HEK293 (cell line): ENCODE measurements at regions not wholly inside any gene's neighbourhood (a gene's known extent, or its start where the extent isn't known, plus 50 kb on each side); places are given as distances from the start of the nearest gene placed in this dataset.

ENCODE experiments used
- CTCF ChIA-PET: fragments of 350-600 bp; formaldehyde crosslinking; extraction: SDS; loops from one replicate; lab custom pipeline; 2021; ENCODE audit warnings: antibody characterized with exemption; lab: Yijun Ruan, JAX
- POLR2A ChIA-PET: fragments of 300-600 bp; formaldehyde crosslinking; extraction: SDS; loops from one replicate; lab custom pipeline; 2020; ENCODE audit warnings: antibody characterized with exemption, inconsistent platforms; lab: Yijun Ruan, JAX
- H3K27ac ChIP-seq: fragments of 200-500 bp; sonication (Bioruptor generic); 2 replicates; pipeline ENCODE4 v1.5.1; 2014; ENCODE audit warnings: low read depth, low read length, control low read depth, inconsistent platforms; ENCODE audit errors: extremely low read depth
- H3K36me3 ChIP-seq, 2 experiments: fragments of 200-500 bp in 1 of 2; sonication (Bioruptor generic) in 1 of 2; 1 replicate in 1 of 2; 2 replicates in 1 of 2; pipeline ENCODE4 v1.5.1; 2014 to 2017; ENCODE audit warnings: inconsistent platforms in 2 of 2, low read length in 2 of 2; ENCODE audit not compliant: control insufficient read depth in 2 of 2, insufficient read depth in 1 of 2
- H3K4me1 ChIP-seq: fragments of 200-500 bp; sonication (Bioruptor generic); 2 replicates; pipeline ENCODE4 v1.5.1; 2014; ENCODE audit warnings: mild to moderate bottlenecking, low read length, inconsistent platforms; ENCODE audit not compliant: control insufficient read depth, insufficient read depth
- H3K4me3 ChIP-seq: 2 replicates; pipeline ENCODE4 v1.5.1; 2011; ENCODE audit warnings: low read depth, mild to moderate bottlenecking, control low read depth, low read length, moderate library complexity
- H3K9me3 ChIP-seq: fragments of 200-500 bp; sonication (Bioruptor generic); 2 replicates; pipeline ENCODE4 v1.5.1; 2014; ENCODE audit warnings: low read depth, low read length, inconsistent platforms; ENCODE audit not compliant: control insufficient read depth, insufficient read depth
- EGR2 ChIP-seq: fragments of 450-650 bp; formaldehyde crosslinking; IDR thresholded peaks from 2 replicates; pipeline ENCODE4 v1.5.1; 2016; ENCODE audit warnings: low read depth, missing biosample characterization, missing genetic modification characterization
- MEIS1 ChIP-seq: sonication (generic); formaldehyde crosslinking; IDR thresholded peaks from 2 replicates; pipeline ENCODE4 v1.8.1; 2022; ENCODE audit warnings: missing genetic modification reagents, mild to moderate bottlenecking, borderline replicate concordance
- OSR2 ChIP-seq: fragments of 450-650 bp; formaldehyde crosslinking; IDR thresholded peaks from 2 replicates; pipeline ENCODE4 v1.5.1; 2016; ENCODE audit warnings: missing biosample characterization, missing genetic modification characterization
- REPIN1 ChIP-seq: fragments of 450-650 bp; formaldehyde crosslinking; IDR thresholded peaks from 2 replicates; pipeline ENCODE4 v1.5.1; 2017; ENCODE audit warnings: missing biosample characterization, missing genetic modification characterization, low read depth
- SCRT1 ChIP-seq: fragments of 450-650 bp; formaldehyde crosslinking; IDR thresholded peaks from 2 replicates; pipeline ENCODE4 v1.5.1; 2016; ENCODE audit warnings: missing biosample characterization, missing genetic modification characterization, borderline replicate concordance
- SCRT2 ChIP-seq: fragments of 450-650 bp; formaldehyde crosslinking; IDR thresholded peaks from 2 replicates; pipeline ENCODE4 v1.5.1; 2016; ENCODE audit warnings: missing biosample characterization, missing genetic modification characterization
- SETDB1 ChIP-seq: IDR thresholded peaks from one replicate; pipeline ENCODE4 v1.6.1; 2017; ENCODE audit warnings: mild to moderate bottlenecking, low read length, moderate library complexity, mixed read lengths; ENCODE audit not compliant: insufficient read length
- TRIM28 ChIP-seq: IDR thresholded peaks from 2 replicates; pipeline ENCODE4 v1.6.1; 2011; ENCODE audit warnings: low read length, control low read depth, borderline replicate concordance
- YY1 ChIP-seq: fragments of 450-650 bp; formaldehyde crosslinking; IDR thresholded peaks from 2 replicates; pipeline ENCODE4 v1.5.1; 2018; ENCODE audit warnings: missing biosample characterization, missing genetic modification characterization
- ZEB2 ChIP-seq: fragments of 450-650 bp; formaldehyde crosslinking; IDR thresholded peaks from 2 replicates; pipeline ENCODE4 v1.5.1; 2016; ENCODE audit warnings: missing biosample characterization, missing genetic modification characterization
- ZIC2 ChIP-seq: fragments of 450-650 bp; formaldehyde crosslinking; IDR thresholded peaks from 2 replicates; pipeline ENCODE4 v1.5.1; 2016; ENCODE audit warnings: missing biosample characterization, missing genetic modification characterization
- ZNF121 ChIP-seq: fragments of 450-650 bp; formaldehyde crosslinking; IDR thresholded peaks from 2 replicates; pipeline ENCODE4 v1.5.1; 2016; ENCODE audit warnings: missing biosample characterization, missing genetic modification characterization
- ZNF133 ChIP-seq: fragments of 450-650 bp; formaldehyde crosslinking; IDR thresholded peaks from 2 replicates; pipeline ENCODE4 v1.5.1; 2016; ENCODE audit warnings: missing biosample characterization, missing genetic modification characterization
- ZNF19 ChIP-seq: fragments of 450-650 bp; formaldehyde crosslinking; IDR thresholded peaks from 2 replicates; pipeline ENCODE4; 2016; ENCODE audit warnings: missing biosample characterization, missing genetic modification characterization, low read depth
- ZNF266 ChIP-seq: fragments of 450-650 bp; formaldehyde crosslinking; IDR thresholded peaks from 2 replicates; pipeline ENCODE4 v1.5.1; 2016; ENCODE audit warnings: missing biosample characterization, missing genetic modification characterization, low read depth
- ZNF311 ChIP-seq: fragments of 450-650 bp; formaldehyde crosslinking; IDR thresholded peaks from 2 replicates; pipeline ENCODE4 v1.5.1; 2017; ENCODE audit warnings: missing biosample characterization, missing genetic modification characterization, borderline replicate concordance
- ZNF335 ChIP-seq: fragments of 450-650 bp; formaldehyde crosslinking; conservative IDR thresholded peaks from 2 replicates; pipeline ENCODE4 v1.5.1; 2016; ENCODE audit warnings: missing biosample characterization, missing genetic modification characterization
- ZNF37A ChIP-seq: fragments of 450-650 bp; IDR thresholded peaks from 2 replicates; pipeline ENCODE4 v1.5.1; 2018; ENCODE audit warnings: missing biosample characterization, missing genetic modification characterization
- ZNF426 ChIP-seq: fragments of 450-650 bp; formaldehyde crosslinking; IDR thresholded peaks from 2 replicates; pipeline ENCODE4 v1.5.1; 2017; ENCODE audit warnings: missing biosample characterization, missing genetic modification characterization, mild to moderate bottlenecking, inconsistent platforms, moderate library complexity
- ZNF48 ChIP-seq: fragments of 450-650 bp; formaldehyde crosslinking; IDR thresholded peaks from 2 replicates; pipeline ENCODE4 v1.5.1; 2016; ENCODE audit warnings: missing biosample characterization, missing genetic modification characterization
- ZNF521 ChIP-seq: fragments of 450-650 bp; formaldehyde crosslinking; IDR thresholded peaks from 2 replicates; pipeline ENCODE4 v1.5.1; 2017; ENCODE audit warnings: missing biosample characterization, mild to moderate bottlenecking, missing genetic modification characterization
- ZNF571 ChIP-seq: fragments of 450-650 bp; formaldehyde crosslinking; IDR thresholded peaks from 2 replicates; pipeline ENCODE4 v1.5.0; 2017; ENCODE audit warnings: missing biosample characterization, missing genetic modification characterization
- ZNF626 ChIP-seq: fragments of 450-650 bp; sonication (Bioruptor Pico); formaldehyde crosslinking; IDR thresholded peaks from 2 replicates; pipeline ENCODE4 v1.5.1; 2018; ENCODE audit warnings: missing biosample characterization, missing genetic modification characterization, inconsistent platforms
- ZNF654 ChIP-seq: fragments of 450-650 bp; formaldehyde crosslinking; IDR thresholded peaks from 2 replicates; pipeline ENCODE4 v1.5.1; 2016; ENCODE audit warnings: low read depth, missing biosample characterization, missing genetic modification characterization
- ZNF792 ChIP-seq: fragments of 450-650 bp; formaldehyde crosslinking; IDR thresholded peaks from 2 replicates; pipeline ENCODE4 v1.5.1; 2016; ENCODE audit warnings: missing biosample characterization, missing genetic modification characterization
- TF ChIP-seq, protein P1 (sequence below): fragments of 450-650 bp; formaldehyde crosslinking; IDR thresholded peaks from 2 replicates; pipeline ENCODE4 v1.5.1; 2016; ENCODE audit warnings: missing biosample characterization, missing genetic modification characterization
- TF ChIP-seq, protein P2 (sequence below): fragments of 450-650 bp; formaldehyde crosslinking; IDR thresholded peaks from 2 replicates; pipeline ENCODE4 v1.5.1; 2017; ENCODE audit warnings: missing biosample characterization, missing genetic modification characterization
- TF ChIP-seq, protein P3 (sequence below): fragments of 450-650 bp; formaldehyde crosslinking; IDR thresholded peaks from 2 replicates; pipeline ENCODE4 v1.5.1; 2016; ENCODE audit warnings: missing biosample characterization, missing genetic modification characterization, borderline replicate concordance
- TF ChIP-seq, protein P4 (sequence below): fragments of 450-650 bp; formaldehyde crosslinking; IDR thresholded peaks from 2 replicates; pipeline ENCODE4 v1.5.1; 2016; ENCODE audit warnings: missing biosample characterization, missing genetic modification characterization

DNA sequence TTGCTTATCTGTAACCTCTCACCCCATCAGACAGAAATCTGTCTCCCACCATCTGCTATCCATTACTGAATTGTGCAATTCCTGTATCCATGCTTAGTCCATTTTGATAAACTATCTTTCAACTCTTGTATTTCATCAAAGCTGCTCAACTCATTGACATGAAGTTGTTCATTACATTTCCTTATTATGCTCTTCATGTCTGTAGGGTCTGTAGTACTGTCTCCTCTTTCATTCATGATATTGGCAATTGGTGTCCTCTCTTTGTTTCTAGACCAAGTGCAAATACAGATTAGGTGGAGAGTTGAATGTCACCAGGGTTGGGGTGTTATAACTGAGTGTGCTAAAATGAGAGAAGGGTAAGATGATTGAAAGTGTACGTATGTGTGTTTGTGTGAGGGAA is 69.2 kb upstream of the ADRA2C start (continued):
- peak; percentile 92 for TF ChIP-seq SETDB1
- TF ChIP-seq, protein P1, sequence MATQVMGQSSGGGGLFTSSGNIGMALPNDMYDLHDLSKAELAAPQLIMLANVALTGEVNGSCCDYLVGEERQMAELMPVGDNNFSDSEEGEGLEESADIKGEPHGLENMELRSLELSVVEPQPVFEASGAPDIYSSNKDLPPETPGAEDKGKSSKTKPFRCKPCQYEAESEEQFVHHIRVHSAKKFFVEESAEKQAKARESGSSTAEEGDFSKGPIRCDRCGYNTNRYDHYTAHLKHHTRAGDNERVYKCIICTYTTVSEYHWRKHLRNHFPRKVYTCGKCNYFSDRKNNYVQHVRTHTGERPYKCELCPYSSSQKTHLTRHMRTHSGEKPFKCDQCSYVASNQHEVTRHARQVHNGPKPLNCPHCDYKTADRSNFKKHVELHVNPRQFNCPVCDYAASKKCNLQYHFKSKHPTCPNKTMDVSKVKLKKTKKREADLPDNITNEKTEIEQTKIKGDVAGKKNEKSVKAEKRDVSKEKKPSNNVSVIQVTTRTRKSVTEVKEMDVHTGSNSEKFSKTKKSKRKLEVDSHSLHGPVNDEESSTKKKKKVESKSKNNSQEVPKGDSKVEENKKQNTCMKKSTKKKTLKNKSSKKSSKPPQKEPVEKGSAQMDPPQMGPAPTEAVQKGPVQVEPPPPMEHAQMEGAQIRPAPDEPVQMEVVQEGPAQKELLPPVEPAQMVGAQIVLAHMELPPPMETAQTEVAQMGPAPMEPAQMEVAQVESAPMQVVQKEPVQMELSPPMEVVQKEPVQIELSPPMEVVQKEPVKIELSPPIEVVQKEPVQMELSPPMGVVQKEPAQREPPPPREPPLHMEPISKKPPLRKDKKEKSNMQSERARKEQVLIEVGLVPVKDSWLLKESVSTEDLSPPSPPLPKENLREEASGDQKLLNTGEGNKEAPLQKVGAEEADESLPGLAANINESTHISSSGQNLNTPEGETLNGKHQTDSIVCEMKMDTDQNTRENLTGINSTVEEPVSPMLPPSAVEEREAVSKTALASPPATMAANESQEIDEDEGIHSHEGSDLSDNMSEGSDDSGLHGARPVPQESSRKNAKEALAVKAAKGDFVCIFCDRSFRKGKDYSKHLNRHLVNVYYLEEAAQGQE, result no peak
- TF ChIP-seq ZNF48 (tag by site-specific recombination), result no peak
- no peak for TF ChIP-seq ZNF521 (tag by site-specific recombination)
- TF ChIP-seq ZIC2 (tag by site-specific recombination), result no peak
- no peak for TF ChIP-seq ZNF792 (tag by site-specific recombination)
- TF ChIP-seq ZNF626 (tag by site-specific recombination), result 0 out of 2 replicates have a peak, but pooled peaks have one; percentile 62
- no peak for TF ChIP-seq REPIN1
- no peak for TF ChIP-seq ZNF335 (tag by site-specific recombination)
- no peak for TF ChIP-seq SCRT2 (tag by site-specific recombination)
- no peak for TF ChIP-seq ZNF121 (tag by site-specific recombination)
- TF ChIP-seq, protein P2, sequence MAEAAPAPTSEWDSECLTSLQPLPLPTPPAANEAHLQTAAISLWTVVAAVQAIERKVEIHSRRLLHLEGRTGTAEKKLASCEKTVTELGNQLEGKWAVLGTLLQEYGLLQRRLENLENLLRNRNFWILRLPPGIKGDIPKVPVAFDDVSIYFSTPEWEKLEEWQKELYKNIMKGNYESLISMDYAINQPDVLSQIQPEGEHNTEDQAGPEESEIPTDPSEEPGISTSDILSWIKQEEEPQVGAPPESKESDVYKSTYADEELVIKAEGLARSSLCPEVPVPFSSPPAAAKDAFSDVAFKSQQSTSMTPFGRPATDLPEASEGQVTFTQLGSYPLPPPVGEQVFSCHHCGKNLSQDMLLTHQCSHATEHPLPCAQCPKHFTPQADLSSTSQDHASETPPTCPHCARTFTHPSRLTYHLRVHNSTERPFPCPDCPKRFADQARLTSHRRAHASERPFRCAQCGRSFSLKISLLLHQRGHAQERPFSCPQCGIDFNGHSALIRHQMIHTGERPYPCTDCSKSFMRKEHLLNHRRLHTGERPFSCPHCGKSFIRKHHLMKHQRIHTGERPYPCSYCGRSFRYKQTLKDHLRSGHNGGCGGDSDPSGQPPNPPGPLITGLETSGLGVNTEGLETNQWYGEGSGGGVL (tag by site-specific recombination), result no peak
- TF ChIP-seq ZNF571 (tag by site-specific recombination), result no peak
- TF ChIP-seq SCRT1 (tag by site-specific recombination), result no peak
- no peak for TF ChIP-seq ZNF19 (tag by site-specific recombination)
- TF ChIP-seq ZNF133 (tag by site-specific recombination), result no peak
- TF ChIP-seq EGR2 (tag by site-specific recombination), result no peak
- TF ChIP-seq ZNF266 (tag by site-specific recombination), result no peak
- 0 out of 2 replicates have a peak, but pooled peaks have one; percentile 63 for TF ChIP-seq TRIM28
- no peak for TF ChIP-seq ZNF37A

DNA sequence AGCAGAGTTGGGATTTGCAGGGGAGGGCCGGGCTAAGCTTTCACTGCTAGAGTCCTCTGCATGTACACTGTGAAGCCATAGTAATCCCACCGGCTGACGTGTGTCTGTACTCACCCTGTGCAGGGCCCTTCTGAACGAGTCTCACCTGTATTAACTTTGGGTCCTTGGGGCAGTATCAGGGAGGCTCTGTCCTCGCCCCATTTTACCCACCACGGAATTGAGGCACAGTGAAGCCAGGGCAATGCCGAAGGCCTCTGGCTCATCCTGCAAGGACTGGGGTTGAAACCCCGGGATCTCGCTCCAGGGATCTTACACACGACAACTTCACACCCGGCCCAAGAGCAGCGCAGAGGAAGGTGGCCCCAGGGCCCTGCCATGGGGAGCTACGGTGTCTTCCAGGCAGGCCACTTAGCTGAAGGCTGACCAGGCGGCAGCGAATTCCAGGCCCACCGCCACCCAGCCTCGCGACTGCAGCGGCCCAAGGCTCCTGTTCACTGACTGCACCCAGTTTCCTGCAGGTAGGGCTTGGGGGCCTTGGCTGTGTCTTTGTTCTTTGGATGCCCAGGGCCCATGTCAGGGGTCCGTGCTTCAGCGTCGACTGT is 75.5 kb upstream of the ADRA2C start:
- CTCF ChIA-PET, result interaction anchor here (0.5 kb wide), 1 partner anchor 13 kb away, joined by 3 read pairs; no protein-coding TSS in a partner anchor
- Histone ChIP-seq H3K4me1 (no peaks in the 10 kb centered on the region), H3K4me3 (no peak overlapping the region), H3K36me3 (no peaks in the 10 kb centered on the region), H3K9me3 (no peaks in the 10 kb centered on the region), H3K27ac (no peak overlapping the region)
- POLR2A ChIA-PET, result no interaction called here
- TF ChIP-seq SETDB1, result no peak
- TF ChIP-seq, protein P3, sequence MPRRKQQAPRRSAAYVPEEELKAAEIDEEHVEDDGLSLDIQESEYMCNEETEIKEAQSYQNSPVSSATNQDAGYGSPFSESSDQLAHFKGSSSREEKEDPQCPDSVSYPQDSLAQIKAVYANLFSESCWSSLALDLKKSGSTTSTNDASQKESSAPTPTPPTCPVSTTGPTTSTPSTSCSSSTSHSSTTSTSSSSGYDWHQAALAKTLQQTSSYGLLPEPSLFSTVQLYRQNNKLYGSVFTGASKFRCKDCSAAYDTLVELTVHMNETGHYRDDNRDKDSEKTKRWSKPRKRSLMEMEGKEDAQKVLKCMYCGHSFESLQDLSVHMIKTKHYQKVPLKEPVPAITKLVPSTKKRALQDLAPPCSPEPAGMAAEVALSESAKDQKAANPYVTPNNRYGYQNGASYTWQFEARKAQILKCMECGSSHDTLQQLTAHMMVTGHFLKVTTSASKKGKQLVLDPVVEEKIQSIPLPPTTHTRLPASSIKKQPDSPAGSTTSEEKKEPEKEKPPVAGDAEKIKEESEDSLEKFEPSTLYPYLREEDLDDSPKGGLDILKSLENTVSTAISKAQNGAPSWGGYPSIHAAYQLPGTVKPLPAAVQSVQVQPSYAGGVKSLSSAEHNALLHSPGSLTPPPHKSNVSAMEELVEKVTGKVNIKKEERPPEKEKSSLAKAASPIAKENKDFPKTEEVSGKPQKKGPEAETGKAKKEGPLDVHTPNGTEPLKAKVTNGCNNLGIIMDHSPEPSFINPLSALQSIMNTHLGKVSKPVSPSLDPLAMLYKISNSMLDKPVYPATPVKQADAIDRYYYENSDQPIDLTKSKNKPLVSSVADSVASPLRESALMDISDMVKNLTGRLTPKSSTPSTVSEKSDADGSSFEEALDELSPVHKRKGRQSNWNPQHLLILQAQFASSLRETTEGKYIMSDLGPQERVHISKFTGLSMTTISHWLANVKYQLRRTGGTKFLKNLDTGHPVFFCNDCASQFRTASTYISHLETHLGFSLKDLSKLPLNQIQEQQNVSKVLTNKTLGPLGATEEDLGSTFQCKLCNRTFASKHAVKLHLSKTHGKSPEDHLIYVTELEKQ (tag by site-specific recombination), result no peak
- no peak for TF ChIP-seq ZNF426
- no peak for TF ChIP-seq ZNF654 (tag by site-specific recombination)
- no peak for TF ChIP-seq ZNF311 (tag by site-specific recombination)
- no peak for TF ChIP-seq OSR2 (tag by site-specific recombination)
- TF ChIP-seq, protein P4, sequence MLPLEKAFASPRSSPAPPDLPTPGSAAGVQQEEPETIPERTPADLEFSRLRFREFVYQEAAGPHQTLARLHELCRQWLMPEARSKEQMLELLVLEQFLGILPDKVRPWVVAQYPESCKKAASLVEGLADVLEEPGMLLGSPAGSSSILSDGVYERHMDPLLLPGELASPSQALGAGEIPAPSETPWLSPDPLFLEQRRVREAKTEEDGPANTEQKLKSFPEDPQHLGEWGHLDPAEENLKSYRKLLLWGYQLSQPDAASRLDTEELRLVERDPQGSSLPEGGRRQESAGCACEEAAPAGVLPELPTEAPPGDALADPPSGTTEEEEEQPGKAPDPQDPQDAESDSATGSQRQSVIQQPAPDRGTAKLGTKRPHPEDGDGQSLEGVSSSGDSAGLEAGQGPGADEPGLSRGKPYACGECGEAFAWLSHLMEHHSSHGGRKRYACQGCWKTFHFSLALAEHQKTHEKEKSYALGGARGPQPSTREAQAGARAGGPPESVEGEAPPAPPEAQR, result no peak
- TF ChIP-seq YY1 (tag by site-specific recombination), result no peak
- TF ChIP-seq ZEB2, result no peak
- TF ChIP-seq ZIC2 (tag by site-specific recombination), result no peak
- TF ChIP-seq MEIS1 (CRISPR knock-in tag), result no peak
